AG10803 (cell line): ENCODE measurements at regions not wholly inside any gene's neighbourhood (a gene's known extent, or its start where the extent isn't known, plus 50 kb on each side); places are given as distances from the start of the nearest gene placed in this dataset.

Experiments used
- DNase-seq: peaks from one replicate; pipeline ENCODE4 v3.0.0; 2010; ENCODE audit warnings: low read depth
- H3K4me3 ChIP-seq: 2 replicates; pipeline ENCODE4 v1.5.1; 2011; ENCODE audit warnings: mild to moderate bottlenecking, low read length, control low read depth
- CTCF ChIP-seq: conservative IDR thresholded peaks from 2 replicates; pipeline ENCODE4 v1.5.1; 2011; ENCODE audit warnings: mild to moderate bottlenecking, low read length, control low read depth, inconsistent platforms

GRCh38 chrX:5788910-5789309, 439.8 kb downstream of the NLGN4X start:
- no peak for DNase-seq
- no peak for TF ChIP-seq CTCF
- H3K4me3 ChIP-seq = no peak overlapping the region

GRCh38 chrX:5780821-5781220, 447.8 kb downstream of the NLGN4X start:
- no peak for DNase-seq
- H3K4me3 ChIP-seq = no peak overlapping the region
- TF ChIP-seq CTCF = no peak

GRCh38 chrX:5775846-5776430, 452.7 kb downstream of the NLGN4X start:
- no peak overlapping the region for H3K4me3 ChIP-seq
- no peak for TF ChIP-seq CTCF
- no peak for DNase-seq

GRCh38 chrX:5774446-5774845, 454.2 kb downstream of the NLGN4X start:
- no peak overlapping the region for H3K4me3 ChIP-seq
- TF ChIP-seq CTCF = no peak
- no peak for DNase-seq

- no peak for TF ChIP-seq CTCF
- peak; percentile 15 for DNase-seq
- H3K4me3 ChIP-seq = no peak overlapping the region
Measured at GRCh38 chrX:5771441-5771840, 457.2 kb downstream of the NLGN4X start.

- no peak for TF ChIP-seq CTCF
- DNase-seq = no peak
- H3K4me3 ChIP-seq = no peak overlapping the region
Measured at GRCh38 chrX:5756616-5757015, 472.1 kb downstream of the NLGN4X start.

GRCh38 chrX:5753291-5753690, 475.4 kb downstream of the NLGN4X start:
- no peak overlapping the region for H3K4me3 ChIP-seq
- no peak for DNase-seq
- no peak for TF ChIP-seq CTCF
